HG02759 (cell line): ENCODE measurements at regions not wholly inside any gene's neighbourhood (a gene's known extent, or its start where the extent isn't known, plus 50 kb on each side); places are given as distances from the start of the nearest gene placed in this dataset.

Experiments
- ATAC-seq: cut with Tn5 transposase; IDR thresholded peaks from one replicate; pipeline ENCODE4 v1.9.1; 2021; ENCODE audit warnings: mild to moderate bottlenecking, moderate library complexity; ENCODE audit not compliant: unreplicated experiment

DNA sequence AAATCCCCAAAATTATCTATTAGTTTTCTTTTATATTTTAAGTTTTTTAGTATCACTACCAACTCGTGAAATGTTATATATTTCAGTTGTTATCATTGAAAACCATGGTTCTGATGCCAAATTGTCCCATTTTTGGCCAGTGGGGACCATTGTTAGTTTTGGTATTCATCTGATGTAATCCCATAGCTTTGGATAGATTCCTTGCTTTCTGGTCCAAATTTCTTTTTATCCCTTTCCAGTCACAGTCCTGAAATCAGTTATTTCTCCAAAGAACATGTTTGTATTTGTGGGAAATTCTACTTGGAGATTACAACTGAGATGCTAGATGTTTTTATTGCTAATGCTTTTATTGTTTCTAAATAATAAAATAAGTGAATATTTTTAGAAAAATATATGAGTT, 976.8 kb upstream of the CRIM1 start:
- ATAC-seq = no peak

DNA sequence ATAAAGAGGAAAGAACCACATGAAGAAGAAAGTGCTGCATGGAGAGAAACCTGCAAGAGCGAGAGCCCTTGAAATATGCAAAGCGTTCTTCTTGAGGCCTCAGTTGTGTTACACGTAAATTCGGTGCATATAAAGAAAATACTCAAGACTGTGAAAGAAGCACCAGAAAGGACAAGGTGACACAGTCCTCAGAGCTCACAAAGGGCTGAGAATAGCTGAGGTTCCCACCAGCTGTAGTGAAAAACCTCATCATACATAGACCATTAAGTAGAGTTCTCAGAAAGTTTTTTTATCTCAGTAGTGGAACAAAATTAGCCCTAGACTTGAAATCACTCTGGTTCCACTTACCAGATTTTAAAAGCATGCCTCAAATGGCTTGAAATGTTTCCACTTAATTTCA, 980.7 kb upstream of the CRIM1 start:
- no peak for ATAC-seq

DNA sequence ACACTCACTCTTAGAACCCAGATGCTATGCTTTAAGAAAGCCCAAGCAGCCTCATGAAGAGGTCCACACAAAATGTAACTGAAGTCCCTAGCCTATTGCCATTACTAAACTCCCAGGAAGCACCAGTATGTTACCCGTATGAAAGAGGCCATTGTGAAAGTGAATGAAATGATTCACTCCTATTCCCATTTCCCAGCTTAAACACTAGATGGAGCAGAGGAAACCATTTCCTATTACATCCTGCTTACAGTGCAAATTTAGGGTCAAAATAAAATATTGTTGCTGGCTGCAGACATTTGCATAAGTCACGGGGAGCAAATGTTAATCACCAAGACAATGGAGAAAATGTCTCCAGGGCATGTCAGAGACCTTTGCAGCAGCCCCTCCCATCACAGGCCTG, 989.7 kb upstream of the CRIM1 start:
- no peak for ATAC-seq

DNA sequence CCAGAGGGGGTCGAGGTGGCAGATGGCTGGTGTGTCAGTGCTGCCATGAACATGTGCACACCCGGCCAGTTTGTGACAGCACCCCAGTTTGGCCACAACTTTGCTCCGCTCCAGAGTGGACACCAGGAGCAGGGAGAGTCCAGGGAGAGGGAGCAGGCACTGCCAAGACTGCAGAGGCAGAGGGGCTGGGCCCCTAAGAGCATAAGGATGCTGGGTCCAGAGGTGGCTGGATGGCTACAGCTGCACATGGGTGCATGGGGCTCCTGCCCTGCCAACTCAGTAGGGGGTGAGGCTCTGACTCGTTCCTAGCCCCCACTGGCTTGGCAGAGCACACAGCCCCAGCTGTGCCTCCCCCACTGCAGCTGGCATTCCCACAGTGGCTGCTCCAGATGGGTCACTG, 999.2 kb upstream of the CRIM1 start:
- ATAC-seq = no peak

DNA sequence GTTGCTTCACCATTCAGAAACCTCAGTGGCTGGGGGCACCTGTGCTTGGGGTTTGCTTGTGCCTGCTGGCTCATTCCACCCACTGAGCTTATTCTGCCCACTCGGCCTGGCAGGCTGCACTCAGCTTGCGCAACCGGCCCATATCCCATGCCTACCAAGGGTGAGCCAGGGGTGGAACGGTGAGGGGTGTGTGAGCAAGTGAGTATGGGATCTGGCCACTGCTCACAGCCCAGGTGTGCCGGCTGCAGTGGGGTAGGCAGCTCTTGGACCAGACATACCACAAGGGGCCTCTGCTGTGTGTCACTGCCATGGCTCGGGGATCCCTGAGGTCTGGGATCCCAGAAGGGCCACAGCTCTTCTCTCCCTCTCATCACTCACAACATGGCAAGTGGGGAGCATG, 1000.5 kb upstream of the CRIM1 start:
- no peak for ATAC-seq

DNA sequence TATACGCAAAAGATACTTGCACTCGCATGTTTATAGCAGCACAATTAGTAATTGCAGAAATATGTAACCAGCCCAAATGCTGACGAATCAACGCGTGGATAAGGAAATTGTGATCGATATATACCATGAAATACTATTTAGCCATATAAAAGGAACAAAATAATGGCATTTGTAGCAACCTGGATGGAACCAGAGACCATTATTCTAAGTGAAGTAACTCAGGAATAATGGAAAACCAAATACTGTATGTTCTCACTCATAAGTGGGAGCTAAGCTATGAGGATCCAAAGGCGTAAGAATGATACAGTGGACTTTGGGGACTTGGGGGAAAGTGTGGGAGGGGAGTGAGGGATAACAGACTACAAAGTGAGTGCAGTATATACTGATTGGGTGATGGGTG, 1008.0 kb upstream of the CRIM1 start:
- ATAC-seq = no peak

DNA sequence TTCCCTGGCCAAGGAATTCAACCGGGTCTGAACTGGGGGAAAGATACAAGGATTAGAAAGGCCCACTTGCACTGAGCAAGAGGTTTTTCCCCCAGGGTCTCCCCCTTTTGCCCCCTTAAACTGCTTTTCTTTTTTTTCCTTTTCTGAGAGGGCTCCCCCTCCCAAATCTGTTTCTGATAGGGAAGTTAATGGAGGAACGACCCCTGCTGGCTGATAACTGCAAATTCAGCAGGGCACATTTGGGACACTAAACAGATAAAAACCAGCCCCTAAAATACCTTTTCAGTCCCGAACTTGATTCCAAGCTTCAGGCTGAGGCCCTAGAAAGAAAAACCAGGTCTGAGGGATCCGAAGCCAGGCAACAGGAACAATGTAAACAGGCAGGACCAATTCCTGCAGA, 1012.4 kb upstream of the CRIM1 start:
- no peak for ATAC-seq

DNA sequence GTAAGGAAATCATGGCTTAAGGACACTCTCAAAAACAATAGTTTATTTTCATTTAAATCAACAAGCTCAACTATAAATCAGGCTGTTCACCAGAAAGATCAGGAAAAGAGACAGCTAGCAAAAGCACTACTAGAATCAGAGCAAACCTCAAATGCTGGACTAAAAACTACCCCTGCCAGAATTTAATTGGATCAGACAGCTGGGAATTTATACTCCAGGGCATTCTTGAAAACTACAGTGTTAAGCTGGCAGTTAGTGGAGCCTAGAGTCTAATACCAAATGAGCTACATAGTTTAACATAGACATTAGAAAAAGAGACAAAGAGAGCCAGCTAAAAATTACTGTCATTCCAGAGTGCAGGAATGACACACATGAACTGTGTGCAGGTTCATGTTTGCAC, 1016.4 kb upstream of the CRIM1 start:
- no peak for ATAC-seq

DNA sequence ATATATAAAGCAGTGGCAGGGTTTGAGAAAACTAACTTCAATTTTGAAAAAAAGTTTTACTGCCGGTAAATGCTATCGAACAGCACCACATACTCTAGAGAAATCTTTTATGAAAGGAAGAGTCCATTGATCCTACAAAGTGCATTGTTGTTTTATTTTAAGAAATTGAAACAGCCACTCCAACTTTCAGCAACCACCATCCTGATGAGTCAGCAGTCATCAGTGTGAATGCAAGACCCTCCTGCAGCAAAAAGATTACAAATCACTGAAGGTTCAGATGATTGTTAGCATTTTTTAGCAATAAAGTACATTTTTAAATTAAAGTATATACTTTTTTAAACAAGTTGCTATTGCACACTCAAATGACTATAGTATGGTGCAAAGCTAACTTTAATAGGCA, 1017.7 kb upstream of the CRIM1 start:
- no peak for ATAC-seq

DNA sequence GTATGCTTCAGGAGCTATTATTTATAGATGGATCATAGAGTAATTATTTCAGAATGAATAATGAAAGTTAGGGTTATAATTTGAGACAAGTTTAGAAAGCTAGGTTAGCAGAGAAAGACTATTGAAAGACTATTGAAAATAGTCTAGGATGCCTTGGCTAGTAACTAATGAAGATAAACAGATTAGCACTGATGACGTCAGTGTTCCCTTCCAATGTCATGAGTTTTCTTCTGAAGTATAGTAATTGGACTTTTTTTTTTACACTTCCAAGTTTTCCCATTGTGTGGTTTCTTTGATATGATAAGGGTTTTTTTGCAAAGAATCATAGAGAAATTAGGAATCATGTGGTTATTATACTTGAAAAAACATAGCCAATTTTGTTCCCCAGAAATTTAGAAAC, 1041.5 kb upstream of the CRIM1 start:
- no peak for ATAC-seq

DNA sequence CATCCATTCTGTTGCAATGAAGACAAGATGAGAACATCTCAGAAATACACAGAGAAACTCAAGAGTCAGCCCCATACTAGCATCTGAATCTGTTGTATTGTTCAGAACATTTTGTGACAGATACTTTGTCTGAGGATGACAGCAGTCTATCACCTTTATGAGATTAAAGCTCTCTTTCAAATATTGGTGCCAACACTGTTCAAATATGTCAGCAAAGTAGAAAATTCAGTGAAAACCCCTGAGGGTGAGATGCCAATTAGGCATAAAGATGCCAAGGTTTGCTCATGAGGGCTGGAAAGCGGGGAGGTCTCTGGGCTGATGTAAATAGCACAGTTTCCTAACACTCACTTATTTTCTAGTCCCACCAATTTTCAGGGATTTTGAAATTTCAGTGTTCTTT, 1054.2 kb upstream of the CRIM1 start:
- ATAC-seq = no peak

DNA sequence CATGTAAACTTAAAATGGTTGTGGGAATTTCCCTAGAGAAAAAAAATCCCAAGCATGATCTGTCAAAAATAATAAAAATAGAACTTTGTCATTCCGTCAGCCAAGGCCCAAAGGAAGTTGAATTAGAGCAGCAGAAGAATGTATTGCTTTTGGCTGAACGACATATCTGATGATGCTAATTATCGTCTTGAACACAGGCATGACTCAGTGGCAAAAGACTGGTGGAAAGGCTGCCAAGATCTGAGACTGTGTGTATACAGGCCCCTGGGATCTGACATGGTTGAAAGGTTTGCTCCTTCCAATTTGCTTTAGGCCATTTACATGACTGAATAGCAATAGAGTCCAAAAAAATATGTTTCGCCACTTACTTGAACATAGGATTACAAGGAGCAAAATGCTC, 1057.1 kb upstream of the CRIM1 start:
- ATAC-seq = no peak

DNA sequence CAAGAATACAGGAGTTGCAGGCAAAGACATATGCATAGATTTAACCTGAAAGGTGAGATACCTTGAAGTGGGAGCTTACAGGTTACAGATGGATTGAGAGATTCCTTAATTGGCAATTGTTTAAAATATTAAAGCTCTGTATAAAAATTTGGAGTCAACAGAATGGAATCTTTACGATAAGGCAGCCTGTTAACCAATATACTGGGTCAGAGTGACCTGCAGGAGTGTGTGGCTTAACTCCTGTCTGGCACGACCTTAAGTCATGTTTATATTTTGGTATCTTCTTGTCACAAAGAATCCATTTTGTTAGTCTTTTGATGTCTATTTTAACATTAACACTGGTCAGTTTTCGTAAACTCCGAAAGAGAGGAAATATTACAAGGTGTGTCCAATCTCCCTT, 1058.2 kb upstream of the CRIM1 start:
- no peak for ATAC-seq

DNA sequence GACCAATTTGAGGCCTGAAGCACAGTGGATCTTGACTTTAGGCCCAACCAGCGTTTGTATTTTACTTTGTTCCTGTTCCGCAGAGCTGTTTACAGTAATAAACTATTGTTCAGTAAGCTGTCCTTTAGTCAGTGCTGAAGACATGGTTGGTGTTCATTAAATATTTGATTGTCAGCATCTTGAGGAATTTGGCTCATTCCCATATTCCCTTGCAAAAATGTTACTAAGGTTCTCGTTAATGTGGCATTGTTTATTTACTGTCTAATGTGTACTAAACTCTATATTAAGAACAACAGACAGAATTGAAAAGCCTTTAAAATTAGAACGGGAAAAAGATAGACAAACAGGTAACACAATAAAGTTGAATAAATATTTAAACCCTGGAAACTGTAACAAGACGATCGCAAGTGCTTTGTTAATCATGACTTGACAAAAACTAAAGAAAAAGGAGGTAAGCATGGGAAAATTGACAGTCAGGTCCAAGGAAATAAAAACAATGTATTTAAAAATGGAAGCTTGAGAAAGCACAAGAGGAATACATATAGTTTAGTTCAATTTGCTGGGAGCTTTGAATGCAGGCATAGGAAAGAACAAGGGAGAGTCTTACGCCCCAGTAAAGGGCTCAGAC, 1060.8 kb upstream of the CRIM1 start:
- ATAC-seq = no peak

DNA sequence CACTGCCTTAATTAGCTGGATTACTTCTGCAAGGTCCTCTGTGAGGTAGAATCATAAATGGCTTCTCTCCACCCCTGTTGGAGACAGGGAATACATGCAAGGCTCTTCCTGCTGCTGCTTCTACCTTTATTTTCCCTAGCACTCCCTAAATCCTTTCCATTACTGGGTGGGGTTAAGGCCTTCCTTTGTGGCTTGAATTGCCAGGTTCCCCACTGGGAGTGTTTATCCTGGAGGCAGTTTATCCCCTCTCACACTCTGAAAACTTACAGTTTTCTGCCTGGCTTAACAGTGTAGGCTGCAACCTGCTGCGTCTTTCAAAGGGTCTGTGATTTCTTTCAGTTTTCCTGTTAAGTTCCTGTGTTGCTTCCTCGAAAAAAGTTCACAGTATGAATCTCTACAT, 1062.3 kb upstream of the CRIM1 start:
- ATAC-seq = no peak

DNA sequence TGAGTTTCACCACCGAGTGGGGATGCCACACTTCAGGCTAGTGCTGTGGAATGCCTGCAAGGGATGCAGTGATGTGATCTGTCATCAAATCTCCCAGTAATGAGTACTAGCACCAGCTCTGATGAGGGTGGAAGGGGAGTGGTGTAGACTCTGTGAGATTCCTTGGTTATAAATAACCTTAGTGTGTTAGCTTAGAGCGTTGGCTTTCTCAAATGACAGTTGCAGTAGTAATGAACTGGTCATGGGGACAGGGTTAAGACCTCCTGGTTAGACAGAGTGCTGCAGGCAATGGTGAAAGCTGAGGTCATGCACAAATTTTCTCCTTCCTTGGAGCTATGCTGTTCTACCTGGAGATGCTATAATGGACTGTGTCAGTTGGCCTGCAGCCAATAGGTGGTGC, 1063.4 kb upstream of the CRIM1 start:
- ATAC-seq = no peak

DNA sequence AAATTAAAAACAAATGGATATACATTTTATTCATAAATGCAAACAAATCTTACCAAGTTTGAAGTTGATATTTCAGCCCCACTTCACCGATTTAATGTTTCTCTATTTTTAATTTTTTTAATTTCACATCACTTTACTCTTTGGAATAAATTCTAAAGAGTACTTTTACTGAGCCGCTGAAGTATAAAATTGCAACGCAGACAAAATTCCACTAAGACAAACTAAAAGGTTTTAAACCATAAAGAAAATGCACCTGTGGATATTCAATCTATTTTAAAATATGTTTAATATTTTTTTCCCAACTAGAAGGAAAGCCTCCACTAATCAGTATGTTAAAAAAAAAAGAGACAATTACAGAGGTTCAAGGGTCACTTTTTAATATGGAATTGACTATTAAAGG, 1073.9 kb upstream of the CRIM1 start:
- no peak for ATAC-seq

DNA sequence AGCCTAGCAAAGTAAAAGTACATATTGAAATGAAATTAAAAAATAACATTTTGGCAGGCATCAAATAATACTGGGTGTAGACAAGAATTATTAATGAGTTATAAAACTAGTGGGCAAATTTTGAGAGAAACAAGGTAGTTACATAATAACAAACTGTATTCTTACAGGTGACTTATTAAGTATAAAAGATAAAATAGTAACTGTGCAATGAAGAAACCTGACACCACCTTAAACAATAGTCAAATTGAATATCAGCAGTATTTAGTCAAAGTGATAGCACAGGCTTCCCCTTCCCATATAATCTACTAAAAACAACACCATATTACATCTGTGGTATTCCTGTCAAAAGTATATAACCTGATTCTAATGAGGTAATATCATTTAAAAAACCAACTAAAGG, 1099.8 kb upstream of the CRIM1 start:
- ATAC-seq = no peak

DNA sequence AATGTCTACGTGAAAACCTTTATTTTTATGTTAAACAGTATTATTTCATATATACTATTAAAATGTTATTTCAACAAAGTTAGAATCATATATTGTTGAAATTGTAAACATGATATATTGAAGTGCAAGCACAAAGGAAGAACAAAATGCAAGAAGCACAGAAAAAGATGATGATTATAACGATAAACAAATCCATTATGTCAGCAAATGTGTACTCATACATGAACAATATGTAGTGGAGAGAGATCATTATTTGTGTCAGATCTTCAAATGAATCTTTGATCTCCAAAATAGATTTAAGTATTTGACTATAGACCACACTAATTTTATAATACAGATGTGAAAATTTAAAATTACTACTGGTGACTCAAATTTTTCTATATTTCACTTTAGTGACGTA, 1104.4 kb upstream of the CRIM1 start:
- ATAC-seq = no peak

DNA sequence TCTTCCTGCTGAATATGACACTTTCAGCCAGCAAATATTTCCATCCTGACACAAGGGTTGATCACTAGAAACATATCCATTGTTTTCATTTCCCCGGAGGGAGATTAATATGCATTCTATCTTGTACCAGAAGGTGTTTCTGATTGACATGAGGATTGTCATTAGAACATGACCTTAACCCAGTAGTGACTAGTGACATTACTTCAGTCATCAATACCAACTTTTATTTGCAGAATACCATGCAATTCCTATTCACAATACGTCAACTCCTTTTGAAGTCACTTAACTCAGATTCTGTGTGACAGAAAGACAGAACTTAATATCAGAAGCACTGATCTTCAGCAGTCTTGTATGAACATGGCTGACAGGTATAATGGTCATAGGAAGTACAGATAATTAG, 1108.9 kb upstream of the CRIM1 start:
- ATAC-seq = no peak

DNA sequence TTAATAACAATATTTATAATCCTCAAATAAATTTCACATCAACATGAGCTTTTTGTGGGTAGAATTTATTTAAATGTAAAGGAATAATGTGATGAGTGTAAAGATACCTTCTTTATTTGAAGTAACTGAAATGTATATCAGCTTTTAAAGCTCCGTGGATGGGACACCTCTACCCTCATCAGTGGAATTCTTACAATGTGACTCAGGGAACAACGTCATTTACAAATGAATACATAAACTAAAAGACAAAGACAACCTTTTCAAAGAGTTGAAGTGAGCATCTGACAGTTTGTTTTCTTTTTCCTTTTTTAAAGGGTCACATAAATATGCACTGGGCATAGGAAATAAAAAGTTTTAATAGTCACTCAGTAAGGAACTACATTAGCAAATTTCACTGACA, 1127.0 kb upstream of the CRIM1 start:
- no peak for ATAC-seq

DNA sequence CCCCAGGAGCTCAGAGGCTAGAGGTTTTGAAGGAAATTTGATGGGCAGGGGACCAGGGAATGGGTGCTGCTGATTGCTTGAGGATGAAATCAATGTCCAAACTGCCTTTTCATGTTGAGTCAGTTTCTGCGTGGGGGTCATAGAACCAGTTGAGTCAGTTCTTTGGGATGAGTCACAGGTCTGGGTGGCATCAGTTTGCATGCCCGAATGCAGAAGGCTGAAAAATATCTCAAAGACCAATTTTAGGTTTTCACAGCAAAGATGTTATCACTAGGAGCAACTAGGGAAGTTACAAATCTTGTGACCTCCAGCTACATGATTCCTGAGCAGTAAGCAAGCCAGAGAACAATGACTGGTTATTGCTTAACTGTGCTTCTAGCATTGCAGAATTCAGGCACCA, 1135.1 kb upstream of the CRIM1 start:
- no peak for ATAC-seq

DNA sequence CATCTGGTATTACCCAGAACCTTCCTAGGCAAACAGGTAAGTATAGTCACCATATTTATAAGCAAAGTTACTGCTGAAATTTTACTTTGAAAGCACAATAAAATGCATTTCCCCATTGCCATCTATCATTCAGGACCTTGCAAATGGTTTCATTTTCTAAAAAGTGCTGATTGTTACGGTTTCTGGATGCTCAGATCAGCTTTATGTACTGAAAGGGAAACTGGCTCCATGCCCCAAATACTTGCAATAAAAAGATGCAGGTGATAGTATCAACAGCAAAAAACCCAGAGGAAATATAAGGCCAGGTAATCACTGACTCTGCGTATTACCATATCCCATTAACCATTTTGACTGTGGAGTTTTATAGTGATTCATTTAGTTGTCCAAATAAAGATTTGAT, 1150.7 kb upstream of the CRIM1 start:
- ATAC-seq = no peak

DNA sequence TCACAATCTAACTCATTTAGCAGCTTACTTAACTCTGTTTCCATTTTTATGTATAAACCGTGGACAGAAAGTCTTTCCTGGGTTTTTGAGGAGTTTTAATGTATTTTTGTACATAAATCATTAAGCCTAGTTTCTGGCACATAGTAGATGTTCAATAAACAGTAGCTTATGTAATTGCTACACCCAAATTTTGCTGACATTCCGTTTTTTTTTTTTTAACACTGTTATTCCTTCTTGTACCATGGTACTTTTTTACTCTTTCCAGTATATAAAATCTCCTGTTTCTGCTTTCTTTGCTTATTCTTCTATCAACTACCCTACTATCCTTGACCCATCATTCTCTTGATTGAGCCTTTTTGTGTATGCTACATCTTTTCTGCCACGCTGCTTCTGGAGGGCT, 1151.3 kb upstream of the CRIM1 start:
- no peak for ATAC-seq
